Vagina (tissue), 2 donors: ENCODE measurements at regions not wholly inside any gene's neighbourhood (a gene's known extent, or its start where the extent isn't known, plus 50 kb on each side); places are given as distances from the start of the nearest gene placed in this dataset.

ENCODE experiments used
- DNase-seq, 2 donors: peaks; one replicate each; pipeline ENCODE4 v3.0.0-alpha.2; 2017; ENCODE audit errors: extremely low spot score in 2 of 2
- H3K27ac ChIP-seq: fragments of 200-600 bp; sonication (generic); one replicate; pipeline ENCODE4 v1.5.1; 2019
- H3K27me3 ChIP-seq: fragments of 200-600 bp; sonication (generic); one replicate; pipeline ENCODE4 v1.5.1; 2019
- H3K36me3 ChIP-seq, 2 donors: fragments of 200-600 bp; sonication (generic); one replicate each; pipeline ENCODE4 v1.5.1; 2017 to 2019
- H3K4me1 ChIP-seq: fragments of 200-600 bp; sonication (generic); one replicate; pipeline ENCODE4 v1.5.1; 2019
- H3K4me3 ChIP-seq, 2 donors: fragments of 200-600 bp; sonication (generic); 1 replicate in 1 of 2; 2 replicates in 1 of 2; pipeline ENCODE4 v1.5.1; 2016 to 2019
- H3K9me3 ChIP-seq: fragments of 200-600 bp; sonication (generic); one replicate; pipeline ENCODE4 v1.5.1; 2019
- CTCF ChIP-seq, 3 experiments: fragments of 450-650 bp in 2 of 3; fragments of 200-600 bp in 1 of 3; sonication (generic) in 1 of 3; IDR thresholded peaks; one replicate each; pipeline ENCODE4 v1.5.1; 2017 to 2019; ENCODE audit warnings: antibody characterized with exemption in 3 of 3, mild to moderate bottlenecking in 2 of 3, moderate library complexity in 2 of 3
- POLR2A ChIP-seq, 2 donors: fragments of 450-650 bp; IDR thresholded peaks; one replicate each; pipeline ENCODE4 v1.6.1; 2017; ENCODE audit warnings: antibody characterized with exemption in 2 of 2, mild to moderate bottlenecking in 2 of 2, moderate library complexity in 2 of 2
- POLR2AphosphoS5 ChIP-seq, 2 donors: sonication (generic); formaldehyde crosslinking; IDR thresholded peaks; one replicate each; pipeline ENCODE4 v1.9.0; 2017; ENCODE audit warnings: antibody characterized with exemption in 2 of 2, mild to moderate bottlenecking in 2 of 2, low read depth in 1 of 2; ENCODE audit not compliant: insufficient read depth in 1 of 2
- intact Hi-C: fragments of 100-400 bp; cut with DNase I; formaldehyde crosslinking; loops from one replicate; pipeline ENCODE4 v1.15.1; 2023

DNA sequence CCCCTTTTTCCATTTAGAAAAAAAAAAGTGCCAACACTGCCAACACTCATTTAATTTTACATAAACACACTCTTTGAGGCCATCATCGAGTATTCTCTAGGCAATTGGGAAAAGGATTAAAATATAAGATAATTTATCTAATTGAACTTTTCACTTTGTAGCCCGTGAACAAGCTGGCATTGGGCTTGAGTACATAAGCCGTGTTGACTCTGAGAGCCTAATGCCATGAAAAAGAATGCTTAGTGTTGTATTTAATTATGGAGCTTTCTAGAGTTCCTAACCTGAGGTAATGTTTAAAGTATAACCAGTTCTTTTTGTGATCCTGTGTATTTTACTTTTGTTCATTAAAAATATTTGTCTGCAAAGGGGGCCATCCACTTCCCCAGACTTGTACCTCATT is 193.8 kb downstream of the LYPLAL1 start:
- no peaks in the 10 kb centered on the region for H3K36me3 ChIP-seq
- intact Hi-C loops = no loop called here
- H3K9me3 ChIP-seq = no peaks in the 10 kb centered on the region
- no peak for DNase-seq
- no peak overlapping the region for H3K27ac ChIP-seq
- no peak overlapping the region for H3K4me3 ChIP-seq
- TF ChIP-seq POLR2A (IDR thresholded peaks at IDR 0.05) (no peak), CTCF (IDR thresholded peaks at IDR 0.05) (no peak), POLR2AphosphoS5 (IDR thresholded peaks at IDR 0.05; ENCODE audit: insufficient read depth in 1 of 2, low read depth in 1 of 2) (no peak)
- H3K27me3 ChIP-seq = no peaks in the 10 kb centered on the region
- H3K4me1 ChIP-seq = peaks cover 17% of the 10 kb centered on the region

- no peak for DNase-seq
- Histone ChIP-seq H3K36me3 (no peaks in the 10 kb centered on the region), H3K27me3 (no peaks in the 10 kb centered on the region), H3K4me3 (no peak overlapping the region), H3K27ac (no peak overlapping the region), H3K9me3 (no peaks in the 10 kb centered on the region), H3K4me1 (peaks cover 17% of the 10 kb centered on the region)
- TF ChIP-seq CTCF (IDR thresholded peaks at IDR 0.05) = no peak
- no peak for TF ChIP-seq POLR2A (IDR thresholded peaks at IDR 0.05)
- no peak for TF ChIP-seq POLR2AphosphoS5 (IDR thresholded peaks at IDR 0.05; ENCODE audit: insufficient read depth in 1 of 2, low read depth in 1 of 2)
- intact Hi-C loops = no loop called here
Measured at GRCh38 chr1:219365451-219365850, 191.8 kb downstream of the LYPLAL1 start.

- no peaks in the 10 kb centered on the region for H3K36me3 ChIP-seq
- H3K9me3 ChIP-seq = no peaks in the 10 kb centered on the region
- intact Hi-C loops = no loop called here
- TF ChIP-seq POLR2A (IDR thresholded peaks at IDR 0.05) = no peak
- no peak for TF ChIP-seq CTCF (IDR thresholded peaks at IDR 0.05)
- no peak for TF ChIP-seq POLR2AphosphoS5 (IDR thresholded peaks at IDR 0.05; ENCODE audit: insufficient read depth in 1 of 2, low read depth in 1 of 2)
- DNase-seq = no peak
- no peak overlapping the region for H3K27ac ChIP-seq
- H3K4me3 ChIP-seq = no peak overlapping the region
- no peaks in the 10 kb centered on the region for H3K27me3 ChIP-seq
- H3K4me1 ChIP-seq = no peaks in the 10 kb centered on the region
Measured at GRCh38 chr1:219362702-219363101, 189.0 kb downstream of the LYPLAL1 start.

GRCh38 chr1:219359126-219359525 is 185.4 kb downstream of the LYPLAL1 start:
- H3K4me1 ChIP-seq = no peaks in the 10 kb centered on the region
- H3K36me3 ChIP-seq = no peaks in the 10 kb centered on the region
- no peak for TF ChIP-seq POLR2AphosphoS5 (IDR thresholded peaks at IDR 0.05; ENCODE audit: insufficient read depth in 1 of 2, low read depth in 1 of 2)
- TF ChIP-seq CTCF (IDR thresholded peaks at IDR 0.05) = no peak
- TF ChIP-seq POLR2A (IDR thresholded peaks at IDR 0.05) = no peak
- no peak overlapping the region for H3K4me3 ChIP-seq
- intact Hi-C loops = no loop called here
- no peak overlapping the region for H3K27ac ChIP-seq
- no peaks in the 10 kb centered on the region for H3K27me3 ChIP-seq
- no peak for DNase-seq
- H3K9me3 ChIP-seq = no peaks in the 10 kb centered on the region

DNA sequence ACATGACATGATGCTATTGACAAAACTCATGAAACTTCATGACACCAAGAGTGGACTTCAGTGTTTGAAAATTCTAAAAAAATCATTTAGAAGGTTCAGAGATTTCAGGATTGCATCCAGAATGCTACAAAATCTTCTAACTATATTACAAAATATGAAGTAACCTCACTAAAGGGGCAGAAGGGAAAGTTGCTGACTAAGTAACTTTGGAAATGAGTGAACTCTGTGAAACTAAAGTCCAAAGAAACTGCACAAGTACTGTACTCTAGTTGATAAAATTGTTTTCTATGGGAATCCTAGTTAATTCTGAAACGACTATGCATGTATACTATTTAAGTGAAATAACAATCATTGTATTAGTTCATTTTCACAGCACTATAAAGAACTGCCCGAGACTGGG is 184.4 kb downstream of the LYPLAL1 start:
- intact Hi-C loops = no loop called here
- TF ChIP-seq POLR2AphosphoS5 (IDR thresholded peaks at IDR 0.05; ENCODE audit: insufficient read depth in 1 of 2, low read depth in 1 of 2) (no peak), CTCF (IDR thresholded peaks at IDR 0.05) (no peak), POLR2A (IDR thresholded peaks at IDR 0.05) (no peak)
- H3K36me3 ChIP-seq = no peaks in the 10 kb centered on the region

More for the DNA sequence above, 184.4 kb downstream of the LYPLAL1 start:
- H3K27me3 ChIP-seq = no peaks in the 10 kb centered on the region
- DNase-seq = no peak
- no peaks in the 10 kb centered on the region for H3K4me1 ChIP-seq
- no peak overlapping the region for H3K4me3 ChIP-seq
- no peaks in the 10 kb centered on the region for H3K9me3 ChIP-seq
- no peak overlapping the region for H3K27ac ChIP-seq
